H9 (cell line): ENCODE measurements at regions not wholly inside any gene's neighbourhood (a gene's known extent, or its start where the extent isn't known, plus 50 kb on each side); places are given as distances from the start of the nearest gene placed in this dataset.

Source experiments
- DNase-seq: peaks from one replicate; pipeline ENCODE4 v3.0.0-alpha.2; 2017
- H2AFZ ChIP-seq: one replicate; pipeline ENCODE4 v1.6.1; 2013; ENCODE audit warnings: mild to moderate bottlenecking, low read length, control low read depth, moderate library complexity
- H2AK5ac ChIP-seq: 2 replicates; pipeline ENCODE4 v1.6.1; 2013; ENCODE audit warnings: low read length, control low read depth, mixed read lengths; ENCODE audit not compliant: insufficient read length
- H2BK120ac ChIP-seq: one replicate; pipeline ENCODE4 v1.6.1; 2013; ENCODE audit warnings: low read depth, mild to moderate bottlenecking, low read length, control low read depth, inconsistent platforms; ENCODE audit not compliant: poor library complexity, severe bottlenecking
- H2BK12ac ChIP-seq: 2 replicates; pipeline ENCODE4 v1.6.1; 2013; ENCODE audit warnings: low read length, control low read depth, mixed read lengths, low read depth; ENCODE audit not compliant: insufficient read length
- H2BK15ac ChIP-seq: 2 replicates; pipeline ENCODE4 v1.6.1; 2013; ENCODE audit warnings: low read depth, low read length, control low read depth
- H2BK20ac ChIP-seq: one replicate; pipeline ENCODE4 v1.6.1; 2013; ENCODE audit warnings: low read depth, mild to moderate bottlenecking, low read length, control low read depth, inconsistent platforms; ENCODE audit not compliant: poor library complexity, severe bottlenecking
- H2BK5ac ChIP-seq: 2 replicates; pipeline ENCODE4 v1.6.1; 2013; ENCODE audit warnings: low read length, control low read depth, mixed read lengths; ENCODE audit not compliant: insufficient read length
- H3K14ac ChIP-seq: 2 replicates; pipeline ENCODE4 v1.6.1; 2013; ENCODE audit warnings: low read length, control low read depth; ENCODE audit not compliant: insufficient read depth
- H3K18ac ChIP-seq: 2 replicates; pipeline ENCODE4 v1.6.1; 2013; ENCODE audit warnings: low read depth, mild to moderate bottlenecking, mixed read lengths, low read length, control low read depth; ENCODE audit not compliant: insufficient read length
- H3K23ac ChIP-seq: 2 replicates; pipeline ENCODE4 v1.6.1; 2013; ENCODE audit warnings: low read length, control low read depth, mixed read lengths, low read depth; ENCODE audit not compliant: insufficient read length
- H3K23me2 ChIP-seq: 2 replicates; pipeline ENCODE4 v1.6.1; 2013; ENCODE audit warnings: low read depth, mild to moderate bottlenecking, mixed read lengths, low read length, control low read depth; ENCODE audit not compliant: insufficient read length, poor library complexity, severe bottlenecking
- H3K27ac ChIP-seq: 2 replicates; pipeline ENCODE4 v1.5.1; 2013; ENCODE audit warnings: low read length, control low read depth, mixed read lengths, low read depth; ENCODE audit not compliant: insufficient read length
- H3K27me3 ChIP-seq: 2 replicates; pipeline ENCODE4 v1.6.1; 2013; ENCODE audit warnings: low read length, control low read depth, inconsistent platforms; ENCODE audit not compliant: insufficient read depth
- H3K4ac ChIP-seq: 2 replicates; pipeline ENCODE4 v1.6.1; 2013; ENCODE audit warnings: low read depth, mild to moderate bottlenecking, control low read depth, inconsistent platforms, low read length, moderate library complexity
- H3K4me1 ChIP-seq: 2 replicates; pipeline ENCODE4 v1.6.1; 2013; ENCODE audit warnings: low read length, control low read depth, inconsistent platforms; ENCODE audit not compliant: insufficient read depth
- H3K4me2 ChIP-seq: 2 replicates; pipeline ENCODE4 v1.6.1; 2013; ENCODE audit warnings: low read length, control low read depth, mixed read lengths; ENCODE audit not compliant: insufficient read length, insufficient read depth
- H3K56ac ChIP-seq: 2 replicates; pipeline ENCODE4 v1.6.1; 2013; ENCODE audit warnings: low read depth, mild to moderate bottlenecking, mixed read lengths, low read length, control low read depth; ENCODE audit not compliant: insufficient read length
- H3K79me1 ChIP-seq: 2 replicates; pipeline ENCODE4 v1.6.1; 2013; ENCODE audit warnings: low read depth, mild to moderate bottlenecking, moderate library complexity, low read length, control low read depth, inconsistent platforms; ENCODE audit not compliant: insufficient read depth, poor library complexity, severe bottlenecking
- H3K79me2 ChIP-seq: 2 replicates; pipeline ENCODE4 v1.6.1; 2013; ENCODE audit warnings: low read length, control low read depth, inconsistent platforms; ENCODE audit not compliant: insufficient read depth
- H3K9ac ChIP-seq: 2 replicates; pipeline ENCODE4 v1.6.1; 2013; ENCODE audit warnings: low read length, control low read depth, mixed read lengths; ENCODE audit not compliant: insufficient read length; ENCODE audit errors: extremely low read depth
- H3K9me3 ChIP-seq: one replicate; pipeline ENCODE4 v1.6.1; 2013; ENCODE audit warnings: low read depth, low read length, inconsistent platforms; ENCODE audit not compliant: control insufficient read depth
- H3T11ph ChIP-seq: one replicate; pipeline ENCODE4 v1.6.1; 2013; ENCODE audit warnings: mild to moderate bottlenecking, low read length, control low read depth, inconsistent platforms
- H4K20me1 ChIP-seq: one replicate; pipeline ENCODE4 v1.6.1; 2013; ENCODE audit not compliant: control insufficient read depth, insufficient read length, insufficient read depth
- H4K5ac ChIP-seq: 2 replicates; pipeline ENCODE4 v1.6.1; 2013; ENCODE audit warnings: low read depth, mild to moderate bottlenecking, mixed read lengths, low read length, control low read depth; ENCODE audit not compliant: insufficient read length
- H4K8ac ChIP-seq: replicated peaks from 2 replicates; pipeline ENCODE4 v1.6.1; 2013; ENCODE audit warnings: low read length, control low read depth, mixed read lengths, low read depth; ENCODE audit not compliant: insufficient read length
- H4K91ac ChIP-seq: 2 replicates; pipeline ENCODE4 v1.6.1; 2013; ENCODE audit warnings: low read depth, mild to moderate bottlenecking, moderate library complexity, mixed read lengths, low read length, control low read depth; ENCODE audit not compliant: insufficient read length
- H3K27ac Mint-ChIP-seq, 3 experiments: 2 replicates in 2 of 3; 3 replicates in 1 of 3; pipeline ENCODE4 v1.8.0; 2020 to 2021; ENCODE audit warnings: mixed read lengths in 3 of 3, mild to moderate bottlenecking in 1 of 3, moderate library complexity in 1 of 3
- H3K27me3 Mint-ChIP-seq: 2 replicates; pipeline ENCODE4 v1.8.0; 2021; ENCODE audit warnings: low read depth, mild to moderate bottlenecking, moderate library complexity, mixed read lengths
- H3K36me3 Mint-ChIP-seq, 3 experiments: 2 replicates in 2 of 3; 3 replicates in 1 of 3; pipeline ENCODE4 v1.8.0; 2020 to 2021; ENCODE audit warnings: low read depth in 3 of 3, mixed read lengths in 3 of 3; ENCODE audit not compliant: insufficient read depth in 1 of 3
- H3K4me1 Mint-ChIP-seq, 2 experiments: 2 replicates each; pipeline ENCODE4 v1.8.0; 2020; ENCODE audit warnings: mixed read lengths in 2 of 2
- H3K4me3 Mint-ChIP-seq, 2 experiments: 2 replicates in 1 of 2; 3 replicates in 1 of 2; pipeline ENCODE4 v1.8.0; 2020 to 2021; ENCODE audit warnings: mild to moderate bottlenecking in 2 of 2, mixed read lengths in 2 of 2, moderate library complexity in 1 of 2
- H3K9me3 Mint-ChIP-seq, 2 experiments: 2 replicates in 1 of 2; 3 replicates in 1 of 2; pipeline ENCODE4 v1.8.0; 2020; ENCODE audit warnings: mild to moderate bottlenecking in 2 of 2, mixed read lengths in 2 of 2, moderate library complexity in 1 of 2
- CTCF ChIP-seq: fragments of 200-600 bp; sonication (generic); conservative IDR thresholded peaks from 3 replicates; pipeline ENCODE4 v1.8.0; 2021; ENCODE audit warnings: antibody characterized with exemption, mild to moderate bottlenecking
- WGBS: extraction: QIAGEN DNeasy Blood & Tissue Kit; methylation state at CpG from one replicate; pipeline ENCODE4 v1.1.7; 2013; ENCODE audit warnings: missing lambda C conversion rate, low lambda C conversion rate, mixed read lengths; ENCODE audit not compliant: insufficient read length; ENCODE audit errors: extremely low coverage; 5-methylcytosine and 5-hydroxymethylcytosine counted together

GRCh38 chr1:221117133-221117532 is 237.9 kb downstream of the HLX start:
- H3K9me3 ChIP-seq: no peaks in the 10 kb centered on the region
- no peak overlapping the region for H3K56ac ChIP-seq
- no peak overlapping the region for H4K91ac ChIP-seq
- H3K27ac ChIP-seq: no peak overlapping the region
- Mint-ChIP-seq H3K36me3 (peaks cover 0 to 7% (median 1%) of the 10 kb centered on the region in 3 experiments; a peak in 2 of 7 replicates), H3K4me1 (no peaks in the 10 kb centered on the region; a peak in 1 of 4 replicates), H3K4me3 (no peak overlapping the region), H3K9me3 (peaks cover 3% of the 10 kb centered on the region in 2 experiments; a peak in 3 of 5 replicates), H3K27me3 (no peaks in the 10 kb centered on the region), H3K27ac (no peak overlapping the region)
- no peaks in the 10 kb centered on the region for H3K79me2 ChIP-seq
- no peak overlapping the region for H3K14ac ChIP-seq
- no peak overlapping the region for H2BK15ac ChIP-seq
- H3T11ph ChIP-seq: no peak overlapping the region
- no peak overlapping the region for H3K23ac ChIP-seq
- no peak overlapping the region for H2BK5ac ChIP-seq
- no peak overlapping the region for H4K8ac ChIP-seq
- no peaks in the 10 kb centered on the region for H3K79me1 ChIP-seq
- no peaks in the 10 kb centered on the region for H3K27me3 ChIP-seq
- no peaks in the 10 kb centered on the region for H4K20me1 ChIP-seq
- no peak overlapping the region for H2AFZ ChIP-seq
- H3K4ac ChIP-seq: no peak overlapping the region
- no peak overlapping the region for H3K9ac ChIP-seq
- H4K5ac ChIP-seq: no peak overlapping the region
- H3K23me2 ChIP-seq: no peaks in the 10 kb centered on the region
- H2BK12ac ChIP-seq: no peak overlapping the region
- H2BK120ac ChIP-seq: no peak overlapping the region
- no peak overlapping the region for H3K4me2 ChIP-seq
- TF ChIP-seq CTCF: no peak
- no peaks in the 10 kb centered on the region for H3K4me1 ChIP-seq
- no peak overlapping the region for H2AK5ac ChIP-seq
- no CpG with 5 or more reads among the region's 1 CpG for WGBS
- no peak for DNase-seq
- no peak overlapping the region for H2BK20ac ChIP-seq
- H3K18ac ChIP-seq: no peak overlapping the region
